NCI-H1694 (cell line): ENCODE measurements at regions not wholly inside any gene's neighbourhood (a gene's known extent, or its start where the extent isn't known, plus 50 kb on each side); places are given as distances from the start of the nearest gene placed in this dataset.

Experiments
- DNase-seq: peaks from one replicate; lab custom pipeline; 2025; lab: John Stamatoyannopoulos, UW

DNA sequence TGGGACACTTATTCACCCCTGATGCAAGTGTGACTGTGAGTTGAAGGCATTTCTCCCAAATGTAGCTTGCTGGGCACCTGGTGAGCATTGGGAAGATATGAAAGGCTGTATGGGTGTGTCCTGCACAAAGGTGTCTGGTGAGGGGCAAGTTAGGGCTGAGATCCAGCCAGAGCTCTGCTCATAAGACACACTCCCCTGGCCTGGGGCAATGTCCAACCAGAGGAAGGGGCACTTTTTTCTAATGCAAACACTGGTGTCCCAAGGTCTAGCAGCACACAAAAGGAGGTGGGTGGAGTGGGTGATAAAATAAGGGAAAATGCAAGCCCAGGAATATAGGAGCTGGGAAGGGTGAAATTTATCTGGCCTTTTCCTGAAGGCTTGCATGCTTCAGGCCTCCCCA is 57.0 kb upstream of the TRABD2B start:
- no peak for DNase-seq

- DNase-seq, result no peak
Observed at GRCh38 chr1:48052923-48053291, 55.7 kb upstream of the TRABD2B start.

- no peak for DNase-seq
Observed at GRCh38 chr1:48051466-48052126, 54.4 kb upstream of the TRABD2B start.

GRCh38 chr1:48049823-48050535 is 52.8 kb upstream of the TRABD2B start:
- no peak for DNase-seq

GRCh38 chr1:48048980-48049379 is 51.8 kb upstream of the TRABD2B start:
- DNase-seq, result no peak

DNA sequence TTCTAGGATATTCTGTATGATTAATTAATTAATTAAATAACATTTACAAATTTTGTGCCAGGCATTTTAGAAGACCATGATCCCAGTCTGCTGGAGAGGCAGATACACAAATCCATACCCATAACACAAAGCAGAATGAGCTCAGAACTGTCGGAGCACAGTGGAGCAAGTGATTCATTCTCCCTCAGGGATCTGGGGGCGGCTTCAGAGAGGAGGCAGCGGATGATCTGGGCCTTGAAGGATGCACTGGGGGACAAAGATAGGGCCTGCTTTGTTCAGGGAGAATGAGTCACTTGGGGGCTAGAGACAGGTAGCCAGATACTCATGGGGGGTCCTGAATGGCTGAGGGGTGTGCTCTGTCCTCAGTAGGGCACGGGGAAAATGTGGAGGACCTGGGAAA is 50.9 kb upstream of the TRABD2B start:
- no peak for DNase-seq

GRCh38 chr1:48047116-48047515 is 49.9 kb upstream of the TRABD2B start:
- no peak for DNase-seq
